Activated naive CD8-positive, alpha-beta T cell treated with anti-CD3 and anti-CD28 coated beads, Interleukin-2, amount 10 ng/mL, durations not matched to agents 7 days and 5 days (primary cell): ENCODE measurements at regions not wholly inside any gene's neighbourhood (a gene's known extent, or its start where the extent isn't known, plus 50 kb on each side); places are given as distances from the start of the nearest gene placed in this dataset.
"Not testable (repeated sequence)": the region's sequence is repeated elsewhere in the genome, so short reads cannot be mapped to it uniquely, and the experiment has no call there.

Source experiments
- ATAC-seq: fragments of 150-1000 bp; cut with Tn5 transposase; one replicate; pipeline ENCODE4 v1.10.0; 2021; ENCODE audit warnings: low read depth, moderate library complexity
- POLR2A ChIA-PET: fragments of 350-600 bp; sonication (Branson Sonifier 250); formaldehyde crosslinking; loops from one replicate; lab custom pipeline; 2021; ENCODE audit warnings: antibody characterized with exemption; lab: Charles Lee
- DNase-seq: peaks from one replicate; pipeline ENCODE4 v3.0.0; 2021
- H3K27ac Mint-ChIP-seq: one replicate; pipeline ENCODE4 v1.8.0; 2022; ENCODE audit warnings: mild to moderate bottlenecking, mixed read lengths
- H3K27me3 Mint-ChIP-seq: one replicate; pipeline ENCODE4 v1.8.0; 2022; ENCODE audit warnings: mild to moderate bottlenecking, moderate library complexity, mixed read lengths
- H3K36me3 Mint-ChIP-seq: one replicate; pipeline ENCODE4 v1.8.0; 2021; ENCODE audit warnings: mild to moderate bottlenecking, mixed read lengths
- H3K4me1 Mint-ChIP-seq: one replicate; pipeline ENCODE4 v1.8.0; 2021; ENCODE audit warnings: mixed read lengths
- H3K4me3 Mint-ChIP-seq: one replicate; pipeline ENCODE4 v1.8.0; 2022; ENCODE audit warnings: mild to moderate bottlenecking, moderate library complexity, mixed read lengths
- H3K9me3 Mint-ChIP-seq: one replicate; pipeline ENCODE4 v1.8.0; 2021; ENCODE audit warnings: mixed read lengths

- H3K4me3 Mint-ChIP-seq, H3K27ac Mint-ChIP-seq, H3K36me3 Mint-ChIP-seq, ATAC-seq, POLR2A ChIA-PET, DNase-seq, H3K4me1 Mint-ChIP-seq, H3K27me3 Mint-ChIP-seq: not testable (repeated sequence)
- H3K9me3 Mint-ChIP-seq = peaks cover 12% of the 10 kb centered on the region
Observed at GRCh38 chr5:13072936-13073335, 871.6 kb downstream of the DNAH5 start.

GRCh38 chr5:13063088-13063487, 881.4 kb downstream of the DNAH5 start:
- no peak for ATAC-seq
- Mint-ChIP-seq H3K9me3 (peaks cover 2% of the 10 kb centered on the region), H3K4me1 (no peaks in the 10 kb centered on the region), H3K4me3 (no peak overlapping the region), H3K27me3 (no peaks in the 10 kb centered on the region), H3K27ac (no peak overlapping the region), H3K36me3 (no peaks in the 10 kb centered on the region)
- POLR2A ChIA-PET = no interaction called here
- DNase-seq = no peak

- Mint-ChIP-seq H3K4me1 (no peaks in the 10 kb centered on the region), H3K27ac (no peak overlapping the region), H3K4me3 (no peak overlapping the region), H3K9me3 (peaks cover 14% of the 10 kb centered on the region), H3K36me3 (no peaks in the 10 kb centered on the region), H3K27me3 (no peaks in the 10 kb centered on the region)
- no peak for ATAC-seq
- POLR2A ChIA-PET = no interaction called here
- DNase-seq = no peak
Observed at GRCh38 chr5:13045897-13046551, 898.5 kb downstream of the DNAH5 start.

- Mint-ChIP-seq H3K36me3 (no peaks in the 10 kb centered on the region), H3K27me3 (no peaks in the 10 kb centered on the region), H3K4me3 (no peak overlapping the region), H3K9me3 (peaks cover 6% of the 10 kb centered on the region), H3K27ac (no peak overlapping the region), H3K4me1 (no peaks in the 10 kb centered on the region)
- POLR2A ChIA-PET = no interaction called here
- no peak for DNase-seq
- no peak for ATAC-seq
Observed at GRCh38 chr5:13034061-13034460, 910.4 kb downstream of the DNAH5 start.

- H3K36me3 Mint-ChIP-seq = no peaks in the 10 kb centered on the region
- no peaks in the 10 kb centered on the region for H3K27me3 Mint-ChIP-seq
- H3K9me3 Mint-ChIP-seq = peaks cover 4% of the 10 kb centered on the region
- no peaks in the 10 kb centered on the region for H3K4me1 Mint-ChIP-seq
- POLR2A ChIA-PET = no interaction called here
- H3K27ac Mint-ChIP-seq = no peak overlapping the region
- ATAC-seq = no peak
- no peak overlapping the region for H3K4me3 Mint-ChIP-seq
- no peak for DNase-seq
Observed at GRCh38 chr5:13029211-13029610, 915.3 kb downstream of the DNAH5 start.

- ATAC-seq = no peak
- Mint-ChIP-seq H3K4me3 (no peak overlapping the region), H3K9me3 (peaks cover 2% of the 10 kb centered on the region), H3K4me1 (no peaks in the 10 kb centered on the region), H3K27me3 (no peaks in the 10 kb centered on the region), H3K27ac (no peak overlapping the region), H3K36me3 (no peaks in the 10 kb centered on the region)
- POLR2A ChIA-PET = no interaction called here
- DNase-seq = no peak
Observed at GRCh38 chr5:13027874-13028273, 916.6 kb downstream of the DNAH5 start.

GRCh38 chr5:13019729-13020128, 924.8 kb downstream of the DNAH5 start:
- POLR2A ChIA-PET = no interaction called here
- no peak overlapping the region for H3K4me3 Mint-ChIP-seq
- no peaks in the 10 kb centered on the region for H3K36me3 Mint-ChIP-seq
- no peaks in the 10 kb centered on the region for H3K27me3 Mint-ChIP-seq
- ATAC-seq = no peak
- H3K9me3 Mint-ChIP-seq = no peaks in the 10 kb centered on the region
- no peak overlapping the region for H3K27ac Mint-ChIP-seq
- no peak for DNase-seq
- no peaks in the 10 kb centered on the region for H3K4me1 Mint-ChIP-seq

GRCh38 chr5:13003457-13003856, 941.0 kb downstream of the DNAH5 start:
- ATAC-seq = no peak
- POLR2A ChIA-PET = no interaction called here
- H3K9me3 Mint-ChIP-seq = peaks cover 4% of the 10 kb centered on the region
- no peak overlapping the region for H3K4me3 Mint-ChIP-seq
- H3K27ac Mint-ChIP-seq = no peak overlapping the region
- no peaks in the 10 kb centered on the region for H3K27me3 Mint-ChIP-seq
- H3K36me3 Mint-ChIP-seq = no peaks in the 10 kb centered on the region
- no peak for DNase-seq
- no peaks in the 10 kb centered on the region for H3K4me1 Mint-ChIP-seq

GRCh38 chr5:12999667-13000066, 944.8 kb downstream of the DNAH5 start:
- no peaks in the 10 kb centered on the region for H3K36me3 Mint-ChIP-seq
- H3K27ac Mint-ChIP-seq = no peak overlapping the region
- ATAC-seq = no peak
- POLR2A ChIA-PET = no interaction called here
- H3K9me3 Mint-ChIP-seq = peaks cover 4% of the 10 kb centered on the region
- no peaks in the 10 kb centered on the region for H3K27me3 Mint-ChIP-seq
- H3K4me1 Mint-ChIP-seq = no peaks in the 10 kb centered on the region
- H3K4me3 Mint-ChIP-seq = no peak overlapping the region
- no peak for DNase-seq

GRCh38 chr5:12985142-12985541, 959.3 kb downstream of the DNAH5 start:
- no peak for DNase-seq
- Mint-ChIP-seq H3K27ac (no peak overlapping the region), H3K9me3 (peaks cover 8% of the 10 kb centered on the region), H3K27me3 (no peaks in the 10 kb centered on the region), H3K4me3 (no peak overlapping the region), H3K36me3 (no peaks in the 10 kb centered on the region), H3K4me1 (no peaks in the 10 kb centered on the region)
- POLR2A ChIA-PET = no interaction called here
- ATAC-seq = no peak

- no peak for ATAC-seq
Observed at GRCh38 chr5:12974856-12975255, 969.6 kb downstream of the DNAH5 start.

GRCh38 chr5:12965804-12966203, 978.7 kb downstream of the DNAH5 start:
- Mint-ChIP-seq H3K4me1 (no peaks in the 10 kb centered on the region), H3K36me3 (no peaks in the 10 kb centered on the region), H3K4me3 (no peak overlapping the region), H3K27ac (no peak overlapping the region), H3K9me3 (peaks cover 5% of the 10 kb centered on the region), H3K27me3 (no peaks in the 10 kb centered on the region)
- POLR2A ChIA-PET = no interaction called here
- DNase-seq = no peak
- no peak for ATAC-seq

More at GRCh38 chr5:12974856-12975255, 969.6 kb downstream of the DNAH5 start:
- Mint-ChIP-seq H3K4me3 (no peak overlapping the region), H3K9me3 (peaks cover 6% of the 10 kb centered on the region), H3K27ac (no peak overlapping the region), H3K4me1 (no peaks in the 10 kb centered on the region), H3K27me3 (no peaks in the 10 kb centered on the region), H3K36me3 (no peaks in the 10 kb centered on the region)
- no peak for DNase-seq
- POLR2A ChIA-PET = no interaction called here

GRCh38 chr5:12959713-12960112, 984.8 kb downstream of the DNAH5 start:
- Mint-ChIP-seq H3K4me1 (no peaks in the 10 kb centered on the region), H3K27ac (no peak overlapping the region), H3K36me3 (no peaks in the 10 kb centered on the region), H3K9me3 (no peaks in the 10 kb centered on the region), H3K4me3 (no peak overlapping the region), H3K27me3 (no peaks in the 10 kb centered on the region)
- POLR2A ChIA-PET = no interaction called here
- ATAC-seq (no peak), DNase-seq (no peak)

GRCh38 chr5:12952409-12952808, 992.1 kb downstream of the DNAH5 start:
- POLR2A ChIA-PET = no interaction called here
- H3K9me3 Mint-ChIP-seq = no peaks in the 10 kb centered on the region
- H3K27ac Mint-ChIP-seq = no peak overlapping the region
- no peaks in the 10 kb centered on the region for H3K36me3 Mint-ChIP-seq
- ATAC-seq = no peak
- no peaks in the 10 kb centered on the region for H3K4me1 Mint-ChIP-seq
- H3K4me3 Mint-ChIP-seq = no peak overlapping the region
- no peaks in the 10 kb centered on the region for H3K27me3 Mint-ChIP-seq
- DNase-seq = no peak

- DNase-seq = no peak
- POLR2A ChIA-PET = no interaction called here
- Mint-ChIP-seq H3K27ac (no peak overlapping the region), H3K9me3 (no peaks in the 10 kb centered on the region), H3K36me3 (no peaks in the 10 kb centered on the region), H3K4me1 (no peaks in the 10 kb centered on the region), H3K27me3 (no peaks in the 10 kb centered on the region), H3K4me3 (no peak overlapping the region)
- no peak for ATAC-seq
Observed at GRCh38 chr5:12951846-12952245, 992.6 kb downstream of the DNAH5 start.
